NCI-H82 (cell line): ENCODE measurements at regions not wholly inside any gene's neighbourhood (a gene's known extent, or its start where the extent isn't known, plus 50 kb on each side); places are given as distances from the start of the nearest gene placed in this dataset.
"Not testable (repeated sequence)": the region's sequence is repeated elsewhere in the genome, so short reads cannot be mapped to it uniquely, and the experiment has no call there.

Experiments
- DNase-seq: peaks from one replicate; lab custom pipeline; 2025; lab: John Stamatoyannopoulos, UW

DNA sequence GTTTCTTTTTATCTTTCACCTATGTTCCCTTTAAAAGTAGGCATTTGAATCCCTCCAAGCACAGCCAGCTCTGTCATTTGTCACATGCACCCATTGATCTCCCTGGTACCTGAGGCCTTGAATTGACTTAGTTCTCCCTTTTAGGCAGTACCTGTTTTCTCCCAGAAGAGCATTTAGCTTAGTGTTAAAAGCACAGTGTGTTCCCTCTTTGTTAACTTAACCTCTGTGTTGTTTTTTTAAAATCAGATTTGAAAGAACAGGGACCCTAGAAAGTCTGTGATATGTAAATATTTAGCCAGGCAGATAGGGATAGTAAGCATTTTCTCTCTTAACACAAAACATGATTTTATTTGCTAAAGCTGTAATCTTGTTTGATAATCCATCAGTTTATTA is 113.8 kb upstream of the SPATA31D4 start:
- no peak for DNase-seq

DNA sequence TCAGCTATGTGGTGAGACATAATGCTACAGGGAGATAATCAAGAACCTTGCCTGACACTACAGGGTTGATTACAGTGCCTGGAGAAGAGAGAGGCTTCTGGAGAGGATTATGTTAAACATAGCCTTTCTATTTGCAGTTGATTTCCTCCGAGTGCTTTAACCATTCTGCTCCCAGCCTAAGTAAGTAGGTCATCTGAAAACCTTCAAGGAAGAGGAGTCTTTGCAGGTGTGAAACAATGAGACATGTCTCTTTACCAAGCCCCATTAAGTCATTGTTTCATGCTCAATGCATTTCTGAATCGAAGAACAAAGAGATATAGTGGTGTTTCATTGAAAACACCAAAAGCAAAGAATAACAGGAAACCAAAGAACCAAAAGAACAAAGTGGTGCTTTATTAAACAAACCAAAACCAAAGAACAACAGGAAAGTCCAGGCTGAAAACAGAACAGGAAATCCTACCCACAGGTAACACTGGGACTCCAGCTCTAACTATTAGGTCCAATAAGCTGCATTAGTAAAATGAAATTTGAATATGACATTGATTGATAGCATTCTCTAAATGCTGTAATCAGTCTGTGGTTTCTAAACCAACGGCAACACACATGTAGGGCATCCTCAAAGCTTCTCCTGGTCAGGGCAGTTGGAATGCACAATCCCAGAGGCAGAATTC is 113.3 kb upstream of the SPATA31D4 start:
- DNase-seq, result peak; percentile 80

DNA sequence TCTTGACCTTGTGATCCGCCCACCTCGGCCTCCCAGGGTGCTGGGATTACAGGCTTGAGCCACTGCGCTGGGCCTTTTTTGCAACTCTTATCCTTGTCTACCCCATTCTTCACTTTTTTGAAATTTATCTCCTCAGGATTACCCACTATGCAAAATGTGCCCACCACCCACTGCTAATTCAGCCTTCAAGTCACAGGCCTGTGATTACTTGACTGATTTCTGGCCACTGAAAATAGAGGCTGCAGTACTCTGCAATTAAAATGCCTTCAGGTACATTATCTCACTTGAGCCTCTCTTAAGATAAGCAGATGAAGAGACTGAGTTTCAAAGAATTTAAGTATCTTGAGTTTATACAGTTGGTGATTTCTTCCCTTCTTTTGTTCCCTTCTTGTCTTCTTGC is 112.4 kb upstream of the SPATA31D4 start:
- no peak for DNase-seq

DNA sequence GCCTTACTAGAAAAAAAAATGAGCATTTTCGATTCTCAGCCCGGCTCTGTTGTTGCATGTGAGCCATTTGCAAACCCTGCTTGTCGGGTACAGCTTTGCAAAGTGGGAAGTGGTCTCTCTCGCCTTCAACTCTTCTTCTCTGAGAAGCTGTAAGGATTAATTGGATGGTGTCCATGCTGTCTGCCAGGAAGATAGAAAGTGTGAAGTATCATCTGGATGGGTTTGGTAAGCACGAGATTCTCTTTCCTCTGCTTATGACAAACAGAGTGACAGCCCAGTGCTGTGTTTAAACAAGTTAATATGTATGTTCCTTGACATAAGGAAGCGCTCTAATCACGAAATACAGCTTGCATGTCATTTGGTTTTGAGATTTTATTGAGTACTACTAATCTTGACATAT is 109.1 kb upstream of the SPATA31D4 start:
- DNase-seq, result no peak

DNA sequence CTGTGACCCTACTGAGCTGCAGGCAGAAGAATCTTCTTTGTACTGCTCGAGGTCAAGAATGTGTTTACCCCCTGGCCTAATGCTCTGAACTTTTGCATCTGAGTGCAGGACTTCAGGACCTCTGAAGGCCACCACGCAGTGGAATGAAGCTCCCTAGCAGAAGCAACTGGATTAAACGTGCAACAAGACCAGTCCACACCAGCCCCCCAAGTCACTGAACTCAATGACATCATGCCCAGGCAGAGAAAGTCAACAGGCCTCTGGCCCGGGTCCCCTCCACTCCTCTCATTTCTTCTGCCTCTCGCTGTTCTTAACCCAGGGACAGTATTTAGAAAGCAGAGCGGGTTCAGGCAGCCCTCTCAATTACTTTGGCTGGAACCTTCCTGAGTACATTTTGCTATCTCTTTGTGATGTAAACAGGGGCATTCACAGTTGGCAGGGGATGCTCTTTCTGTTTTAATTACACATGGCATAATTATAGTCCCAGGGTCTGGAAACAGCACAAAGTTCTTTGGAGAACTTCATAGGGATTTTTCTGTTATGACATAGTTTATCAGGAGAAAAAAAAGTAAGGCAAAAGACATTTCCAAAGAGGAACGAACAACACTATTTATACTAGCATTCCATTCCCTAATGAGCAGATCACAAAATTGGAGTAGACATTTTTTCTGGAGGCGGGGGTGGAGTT is 108.2 kb upstream of the SPATA31D4 start:
- no peak for DNase-seq

DNA sequence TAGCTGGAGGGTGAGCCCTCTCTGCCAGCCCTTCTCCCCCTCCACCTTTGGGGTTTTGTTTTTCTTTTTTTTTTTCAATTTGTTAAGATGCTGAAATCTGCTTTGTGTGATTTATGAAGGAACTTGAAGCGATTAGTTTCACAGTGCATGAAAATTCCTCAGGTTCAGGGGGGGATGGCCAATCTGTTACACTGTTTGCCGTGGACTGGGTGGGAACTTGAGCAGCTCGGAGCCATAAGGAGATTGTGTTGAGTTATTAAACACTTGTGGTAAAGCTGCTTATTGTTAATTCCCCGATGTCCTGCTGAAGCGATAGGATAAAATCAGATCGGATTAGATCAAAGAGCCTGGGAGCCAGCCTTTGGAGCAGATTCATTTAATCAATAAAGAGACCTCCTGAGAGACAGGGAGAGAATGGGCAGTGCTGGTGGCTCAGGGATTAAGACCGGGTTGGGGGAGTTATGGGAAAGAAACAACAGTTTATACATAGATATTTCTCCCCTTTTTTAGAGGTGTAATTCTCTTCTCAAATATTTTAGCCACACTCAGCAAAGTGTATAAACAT is 105.8 kb upstream of the SPATA31D4 start:
- peak; percentile 99 for DNase-seq

DNA sequence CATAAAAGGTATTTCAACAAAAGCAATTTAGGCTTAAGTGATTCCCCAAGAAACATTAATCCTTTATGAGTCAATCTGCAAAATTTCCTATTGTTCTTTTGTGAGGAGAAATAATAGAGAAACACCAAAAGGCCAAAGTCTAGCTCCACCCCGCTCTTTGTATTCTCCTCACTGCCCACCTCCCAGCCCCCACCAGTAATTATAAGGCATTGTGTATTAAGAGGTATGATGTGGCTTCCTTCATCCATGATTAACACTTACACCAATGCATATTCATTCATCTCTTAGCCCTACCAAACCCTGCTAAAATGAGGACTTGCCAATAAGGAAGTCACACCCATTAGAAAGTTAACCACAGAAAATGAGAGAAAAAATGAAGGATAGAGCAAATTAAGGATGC is 105.3 kb upstream of the SPATA31D4 start:
- peak; percentile 47 for DNase-seq

DNA sequence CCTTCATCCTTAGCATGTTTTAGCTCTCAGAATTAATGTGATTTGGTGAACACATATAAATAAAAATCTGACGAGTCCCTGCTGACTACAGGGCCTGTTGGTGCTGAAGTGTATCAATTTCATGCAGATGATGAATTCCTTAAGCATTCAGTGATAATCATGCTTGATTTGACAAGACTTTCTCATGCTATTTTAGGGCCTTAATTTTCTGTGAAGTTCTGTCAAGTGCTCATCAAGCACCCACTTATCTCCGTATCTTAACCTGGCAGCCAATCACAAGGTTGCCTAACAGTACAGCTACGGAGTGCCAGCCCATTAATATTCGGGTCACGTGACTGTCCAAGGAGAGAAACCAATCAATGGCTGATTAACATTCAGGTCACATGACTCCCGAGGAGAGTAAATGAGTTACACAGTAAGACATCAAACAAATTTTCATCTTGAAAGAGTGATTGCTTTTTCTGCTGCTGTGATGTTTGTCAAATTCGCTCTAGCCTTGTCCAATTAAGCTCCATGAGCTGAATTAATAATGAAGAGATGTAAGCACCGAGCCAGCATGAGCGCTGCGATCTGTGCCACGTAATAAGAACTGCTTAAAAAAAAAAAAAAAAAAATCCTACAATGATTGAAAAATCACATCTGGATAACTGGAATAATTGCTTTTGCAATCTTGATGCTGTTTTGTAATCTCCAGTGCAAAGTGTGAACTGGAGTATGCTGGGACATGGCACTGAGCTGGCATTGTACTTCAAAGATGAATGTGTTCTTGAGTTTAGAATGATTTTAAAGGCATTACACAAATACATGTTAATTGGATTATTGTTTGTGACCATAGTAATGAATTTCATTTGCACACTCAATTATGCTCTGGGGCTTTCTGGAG is 104.3 kb upstream of the SPATA31D4 start:
- peak; percentile 81 for DNase-seq

DNA sequence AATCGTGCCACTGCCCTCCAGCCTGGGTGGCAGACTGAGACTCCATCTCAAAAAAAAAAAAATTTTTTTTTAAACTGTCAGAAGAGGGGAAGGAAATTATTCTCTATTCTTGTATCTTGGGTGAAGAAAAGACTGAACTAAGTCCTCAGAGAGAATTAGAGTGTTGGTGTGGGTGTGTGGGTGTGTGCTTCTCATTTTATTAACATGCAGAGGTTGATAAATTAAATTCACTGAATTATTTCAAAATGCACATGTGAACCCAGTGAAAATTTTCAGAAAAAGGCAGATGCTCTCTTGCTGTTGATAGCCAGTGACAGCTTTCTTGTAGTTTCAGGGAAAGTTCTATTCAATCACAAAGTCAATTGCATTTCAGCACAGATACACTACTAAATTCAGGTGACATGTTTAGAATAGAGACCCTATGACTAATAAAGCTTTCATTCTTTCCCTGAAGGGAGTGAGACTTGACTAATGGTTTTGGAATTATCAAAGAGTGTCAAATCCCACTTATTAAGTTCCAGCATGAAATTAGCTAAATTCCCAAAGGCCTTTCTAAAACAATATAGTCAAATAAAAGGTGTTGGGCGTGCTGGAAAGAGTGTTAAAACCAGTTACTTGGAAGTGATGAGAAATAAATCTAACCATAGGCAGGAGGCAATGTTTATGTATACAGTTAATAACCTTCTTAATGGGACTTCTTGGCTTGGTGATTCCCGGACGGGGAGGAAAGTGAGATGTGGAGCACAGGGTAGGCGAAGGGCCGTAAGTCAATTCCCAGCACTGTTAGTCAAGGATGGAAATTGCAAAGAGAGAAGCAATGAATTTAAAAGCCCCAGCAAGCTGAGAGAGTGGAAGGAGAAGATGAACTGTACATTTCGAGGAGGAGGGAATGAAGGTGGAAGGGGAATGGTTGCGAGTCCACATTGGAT is 103.2 kb upstream of the SPATA31D4 start:
- no peak for DNase-seq

DNA sequence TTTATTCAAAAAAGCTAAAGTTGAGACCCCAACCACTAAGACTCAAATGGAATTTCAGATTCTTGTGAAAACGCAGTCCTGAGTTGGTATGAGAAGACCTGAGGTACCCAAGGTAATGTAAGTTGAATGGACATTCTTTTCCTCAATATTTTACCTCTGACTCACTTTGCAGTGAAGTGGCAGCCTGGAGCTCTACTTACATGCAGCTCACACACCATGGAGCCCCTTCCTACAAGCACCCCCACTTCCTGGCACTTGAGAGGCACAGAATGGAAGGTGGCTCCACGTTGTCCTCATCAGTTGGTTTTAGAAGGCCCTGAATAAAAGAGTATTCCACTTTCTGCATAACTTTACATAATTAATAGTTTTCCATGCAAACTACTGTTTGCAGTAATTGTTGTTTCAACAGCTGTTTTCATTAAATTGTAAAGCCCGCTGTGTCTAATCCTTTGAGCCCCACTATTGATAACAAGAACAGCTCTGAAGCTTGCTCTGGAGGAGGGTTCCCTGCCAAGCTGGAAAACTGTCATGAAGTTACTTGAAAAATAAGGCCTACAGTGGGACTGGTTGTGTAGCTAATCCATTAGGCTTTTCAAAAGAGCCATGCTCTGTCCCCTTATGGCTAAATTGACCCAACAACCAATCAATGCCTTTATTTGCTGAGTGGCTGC is 102.2 kb upstream of the SPATA31D4 start:
- no peak for DNase-seq

DNA sequence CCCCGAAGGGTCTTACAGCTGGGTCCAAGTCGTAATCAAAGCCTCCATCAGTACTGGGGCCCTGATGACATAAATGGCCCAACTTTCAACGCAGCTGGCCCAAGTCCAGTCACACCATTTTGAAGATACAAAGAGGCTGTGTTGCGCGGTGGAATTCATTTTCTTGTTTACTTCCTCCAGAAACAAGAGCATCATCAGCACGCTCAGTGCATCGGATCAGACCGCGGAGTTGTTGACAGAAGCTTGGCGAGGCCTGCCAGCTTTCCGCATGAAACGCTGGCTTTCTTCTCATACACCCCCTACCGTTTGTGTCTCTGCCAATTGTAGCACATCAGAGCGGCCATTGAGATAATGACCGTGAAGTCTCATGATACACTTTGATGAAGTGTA is 101.7 kb upstream of the SPATA31D4 start:
- no peak for DNase-seq

DNA sequence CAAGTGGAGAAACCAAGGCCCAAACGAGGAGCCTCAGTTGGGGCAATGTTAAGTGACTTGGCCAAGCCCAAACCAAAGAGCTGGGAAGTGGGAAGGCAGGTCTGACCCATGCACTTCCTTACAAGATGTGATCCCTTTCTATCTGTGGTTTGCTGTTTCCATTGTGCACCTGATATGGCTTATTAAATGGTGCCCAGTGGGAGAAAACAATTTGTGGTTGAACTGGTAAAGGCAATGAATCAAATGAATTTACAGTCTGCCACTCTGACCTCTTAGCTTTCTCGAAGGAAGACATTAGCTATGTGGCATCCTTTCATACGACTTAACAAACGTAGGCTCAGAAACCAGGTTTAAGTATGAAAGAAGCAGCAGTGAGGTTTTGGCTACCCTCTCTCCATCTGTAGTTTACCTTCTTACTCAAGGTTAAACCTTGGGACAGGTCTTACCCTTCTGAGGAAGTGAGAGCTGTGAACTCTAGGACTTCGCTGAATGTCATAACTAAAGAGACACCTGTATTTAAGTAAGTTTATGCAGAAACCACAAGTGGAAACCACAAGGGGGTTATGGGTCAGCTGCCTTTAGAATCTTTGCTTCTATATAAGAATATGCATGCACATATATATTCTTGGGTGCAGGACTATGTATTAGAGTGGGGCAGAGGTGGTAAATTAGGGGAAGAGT is 100.5 kb upstream of the SPATA31D4 start:
- no peak for DNase-seq

DNA sequence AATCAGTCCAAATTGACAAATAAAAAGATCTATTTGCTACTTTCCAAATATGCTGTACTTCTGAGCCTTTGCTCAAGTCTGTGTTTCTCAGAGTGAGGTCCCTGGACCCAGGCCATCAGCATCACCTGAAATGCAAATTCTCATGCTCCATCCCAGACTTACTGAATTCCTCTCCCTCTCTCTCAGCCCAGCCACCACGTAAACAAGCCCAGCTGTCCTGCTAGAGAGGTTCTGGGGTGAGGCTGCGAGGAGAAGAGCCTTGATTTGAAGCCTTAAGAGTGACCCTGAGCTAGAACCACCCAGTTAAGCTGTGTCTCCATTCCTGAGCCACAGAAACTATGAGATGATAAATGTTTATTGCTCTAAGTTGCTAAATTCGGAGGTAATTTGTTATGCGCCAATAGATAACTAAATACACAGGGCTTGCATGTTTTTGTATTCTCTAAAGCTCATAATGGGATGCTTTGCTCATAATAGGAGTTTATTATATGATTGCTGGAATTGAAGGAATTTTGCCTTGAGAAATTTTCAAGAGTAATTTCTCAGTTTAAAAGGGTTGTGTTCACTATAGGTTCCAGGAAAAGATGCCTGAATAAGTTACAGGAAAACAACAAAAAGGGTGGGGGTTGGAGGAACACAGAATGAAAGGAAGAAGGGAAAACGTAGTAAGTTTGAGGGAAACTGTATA is 98.9 kb upstream of the SPATA31D4 start:
- no peak for DNase-seq

DNA sequence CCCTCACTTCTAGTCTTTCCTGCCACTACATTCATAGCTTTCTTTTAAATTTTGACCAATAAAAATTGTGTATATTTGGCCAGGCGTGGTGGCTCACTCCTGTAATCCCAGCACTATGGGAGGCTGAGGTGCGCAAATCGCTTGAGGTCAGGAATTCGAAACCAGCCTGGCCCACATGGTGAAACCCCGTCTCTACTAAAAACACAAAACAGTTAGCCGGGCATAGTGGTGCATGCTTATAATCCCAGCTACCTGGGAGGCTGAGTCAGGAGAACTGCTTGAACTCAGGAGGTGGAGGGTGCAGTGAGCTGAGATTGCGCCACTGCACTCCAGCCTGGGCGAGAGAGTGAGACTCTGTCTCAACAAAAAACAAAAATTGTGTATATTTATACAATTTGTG is 97.8 kb upstream of the SPATA31D4 start:
- DNase-seq, result not testable (repeated sequence)

DNA sequence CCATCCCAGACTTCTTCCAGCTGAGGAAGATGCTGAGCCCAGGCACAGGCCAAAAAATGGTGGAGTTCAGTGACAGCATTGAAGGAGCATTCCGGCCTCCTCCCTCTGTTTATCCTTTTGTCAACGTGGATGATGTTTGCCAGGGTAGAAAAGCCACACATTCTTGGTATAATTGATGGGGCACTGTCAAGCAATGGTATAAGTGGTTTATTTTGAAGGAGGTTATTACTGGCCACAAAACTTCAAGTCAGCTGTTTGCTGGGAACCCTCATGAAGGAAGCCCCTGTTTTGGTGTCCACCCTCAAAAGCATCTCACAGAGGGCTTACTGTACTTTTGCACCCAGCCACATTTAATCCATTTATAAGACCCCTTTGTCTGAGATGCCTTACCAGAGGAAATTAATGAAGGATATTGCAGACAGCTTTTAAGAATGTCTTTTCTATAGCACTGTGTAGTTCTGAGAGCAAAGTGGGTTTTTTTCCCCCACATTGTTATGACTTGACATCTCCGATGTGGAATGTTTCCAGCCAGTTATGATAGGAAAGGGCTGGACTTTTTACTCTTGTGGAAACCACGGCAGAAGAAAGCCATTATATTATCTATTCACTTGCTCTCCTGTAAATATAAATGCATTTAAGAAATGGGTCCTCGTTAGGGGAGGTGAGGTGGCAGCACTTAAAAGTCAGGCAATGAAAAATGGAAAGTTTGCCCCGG is 95.5 kb upstream of the SPATA31D4 start:
- no peak for DNase-seq

DNA sequence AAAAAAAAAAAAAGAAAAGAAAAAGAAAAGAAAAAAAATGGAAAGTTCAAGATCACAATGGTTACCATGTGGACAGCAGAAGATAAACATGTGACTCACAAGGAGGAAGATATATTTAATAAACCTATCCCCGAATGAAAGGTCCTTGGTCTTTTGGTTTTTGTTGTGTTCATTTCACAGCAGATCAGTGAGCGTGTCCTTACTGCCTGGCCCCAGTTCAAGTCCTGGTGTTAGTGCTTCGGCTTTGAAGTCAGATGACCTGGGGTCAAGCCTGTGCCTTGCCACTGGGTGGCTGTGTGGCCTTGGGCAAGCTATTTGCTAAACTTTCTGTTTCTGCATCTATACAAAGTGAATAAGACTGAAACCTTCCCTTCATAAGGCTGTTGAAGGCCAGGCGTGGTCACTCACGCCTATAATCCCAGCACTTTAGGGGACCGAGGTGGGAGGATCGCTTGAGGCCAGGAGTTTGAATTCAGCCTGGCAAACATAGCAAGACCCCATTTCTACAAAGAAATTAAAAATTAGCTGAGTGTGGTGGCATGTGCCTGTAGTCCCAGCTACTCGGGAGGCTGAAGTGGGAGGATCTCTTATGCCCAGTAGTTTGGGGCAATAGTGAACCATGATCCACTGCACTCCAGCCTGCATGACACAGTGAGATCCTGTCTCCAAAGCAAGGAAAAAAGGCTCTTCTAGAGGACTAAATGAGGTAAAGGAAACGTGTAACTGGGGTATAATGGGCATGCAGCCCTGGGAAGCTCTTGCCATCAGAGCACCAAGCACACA is 94.5 kb upstream of the SPATA31D4 start:
- no peak for DNase-seq

DNA sequence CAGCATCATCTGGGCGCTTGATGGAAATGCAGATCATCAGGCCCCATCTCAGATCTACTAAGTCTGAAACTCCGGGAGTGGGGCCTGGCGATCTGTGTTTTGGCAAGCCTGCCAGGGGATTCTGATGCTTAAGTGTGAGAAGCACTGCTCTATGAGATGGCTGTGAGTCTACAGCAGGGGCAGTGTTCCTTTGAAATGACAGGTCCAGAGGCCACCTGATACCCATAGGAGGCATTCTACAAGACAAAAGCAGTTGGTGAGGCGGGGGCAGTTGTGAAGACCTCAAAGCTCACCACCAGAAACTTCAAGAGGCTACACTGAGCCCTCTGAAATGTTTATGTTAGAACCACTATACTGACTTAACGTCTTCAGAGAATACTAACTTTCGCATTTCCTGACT is 86.9 kb upstream of the SPATA31D4 start:
- DNase-seq, result no peak

DNA sequence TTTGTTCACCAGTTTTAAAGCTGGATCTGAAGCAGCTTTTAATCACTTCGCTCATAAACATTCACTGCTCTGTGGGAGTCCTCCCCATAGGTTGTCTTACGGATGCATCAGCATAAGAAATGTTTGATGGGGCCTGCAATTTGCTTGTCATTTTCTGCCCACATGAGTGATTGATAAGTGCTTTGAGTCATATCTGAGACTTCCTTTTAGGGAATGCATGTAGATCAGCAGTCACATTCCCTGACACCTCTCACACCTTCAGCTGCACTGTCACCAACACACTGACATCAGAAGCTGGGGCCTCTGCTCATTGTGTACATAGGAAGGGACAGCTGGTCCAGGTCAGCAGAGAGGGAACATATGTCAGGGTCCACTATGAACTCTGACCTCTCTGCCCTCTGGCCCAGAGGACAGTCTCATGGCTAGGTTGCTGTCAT is 84.1 kb upstream of the SPATA31D4 start:
- no peak for DNase-seq
